LHCN-M2 (cell line): ENCODE measurements at regions not wholly inside any gene's neighbourhood (a gene's known extent, or its start where the extent isn't known, plus 50 kb on each side); places are given as distances from the start of the nearest gene placed in this dataset.
"Not testable (repeated sequence)": the region's sequence is repeated elsewhere in the genome, so short reads cannot be mapped to it uniquely, and the experiment has no call there.

Experiments used
- DNase-seq: peaks from one replicate; pipeline ENCODE4 v3.0.0-alpha.2; 2012; ENCODE audit warnings: low read depth

GRCh38 chr13:21261487-21262216 is 85.2 kb downstream of the MRPL57 start:
- not testable (repeated sequence) for DNase-seq

DNA sequence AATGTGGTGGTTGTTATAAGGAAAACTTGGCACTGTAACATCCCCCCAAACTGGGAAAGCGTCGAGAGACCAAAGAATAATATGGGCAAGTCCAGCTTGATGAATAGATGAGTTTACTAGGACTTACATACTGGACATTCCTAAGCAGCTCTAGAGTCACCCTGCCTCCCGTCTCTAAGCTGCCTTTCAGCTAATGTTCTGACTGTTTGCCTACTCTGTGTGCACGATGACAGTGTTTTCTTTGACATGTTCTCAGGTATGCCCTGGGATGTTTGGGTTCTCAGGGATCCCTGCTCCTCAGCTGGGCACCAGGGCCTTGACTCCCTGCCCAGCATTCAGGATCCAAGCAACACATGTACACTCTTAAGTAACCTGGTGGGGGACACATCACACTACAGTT is 87.5 kb downstream of the MRPL57 start:
- not testable (repeated sequence) for DNase-seq

- DNase-seq: not testable (repeated sequence)
Observed at GRCh38 chr13:21268485-21268884, 92.0 kb downstream of the MRPL57 start.

DNA sequence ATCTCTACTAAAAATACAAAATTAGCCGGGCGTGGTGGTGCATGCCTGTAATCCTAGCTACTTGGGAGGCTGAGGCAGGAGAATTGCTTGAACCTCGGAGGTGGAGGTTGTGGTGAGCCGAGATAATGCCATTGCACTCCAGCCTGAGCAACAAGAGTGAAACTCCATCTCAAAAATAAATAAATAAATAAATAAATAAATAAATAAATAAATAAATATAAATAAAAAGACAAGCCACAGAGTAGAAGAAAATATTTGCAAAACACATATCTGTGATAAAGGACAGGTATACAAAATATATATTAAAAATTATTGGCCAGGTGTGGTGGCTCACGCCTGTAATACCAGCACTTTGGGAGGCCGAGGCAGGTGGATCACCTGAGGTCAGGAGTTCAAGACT is 96.0 kb downstream of the MRPL57 start:
- DNase-seq: not testable (repeated sequence)

DNA sequence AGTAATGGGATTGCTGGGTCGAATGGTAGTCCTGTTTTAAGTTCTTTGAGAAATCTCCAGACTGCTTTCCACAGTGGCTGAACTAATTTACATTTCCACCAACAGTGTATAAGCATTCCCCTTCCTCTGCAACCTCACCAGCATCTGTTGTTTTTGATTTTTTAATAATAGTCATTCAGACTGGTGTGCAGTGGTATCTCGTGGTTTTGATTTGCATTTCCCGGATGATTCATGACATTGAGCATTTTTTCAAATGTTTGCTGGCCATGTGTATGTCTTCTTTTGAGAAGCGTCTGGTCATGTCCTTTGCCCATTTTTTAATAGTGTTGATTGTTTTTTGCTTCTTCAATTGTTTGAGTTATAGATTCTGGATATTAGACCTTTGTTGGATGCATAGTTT is 98.0 kb downstream of the MRPL57 start:
- DNase-seq: peak; percentile 20

DNA sequence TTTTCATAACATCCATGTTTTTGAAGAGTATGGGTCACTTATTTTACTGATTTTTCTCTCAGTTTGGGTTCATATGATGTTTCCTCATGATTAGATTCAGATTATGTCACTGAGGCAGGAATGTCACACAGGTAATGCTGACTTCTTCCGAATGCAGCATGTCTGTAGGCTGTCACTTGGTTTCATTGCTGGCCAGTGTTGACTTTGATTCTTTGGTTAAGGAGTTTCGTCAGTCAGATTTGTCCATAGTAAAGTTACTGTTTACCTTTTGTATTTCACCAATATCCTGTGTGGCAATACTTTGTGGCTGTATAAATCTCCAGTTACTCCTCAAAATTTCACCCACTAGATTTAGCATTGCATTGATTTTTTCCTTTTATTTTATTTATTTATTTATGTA is 105.6 kb downstream of the MRPL57 start:
- no peak for DNase-seq

DNA sequence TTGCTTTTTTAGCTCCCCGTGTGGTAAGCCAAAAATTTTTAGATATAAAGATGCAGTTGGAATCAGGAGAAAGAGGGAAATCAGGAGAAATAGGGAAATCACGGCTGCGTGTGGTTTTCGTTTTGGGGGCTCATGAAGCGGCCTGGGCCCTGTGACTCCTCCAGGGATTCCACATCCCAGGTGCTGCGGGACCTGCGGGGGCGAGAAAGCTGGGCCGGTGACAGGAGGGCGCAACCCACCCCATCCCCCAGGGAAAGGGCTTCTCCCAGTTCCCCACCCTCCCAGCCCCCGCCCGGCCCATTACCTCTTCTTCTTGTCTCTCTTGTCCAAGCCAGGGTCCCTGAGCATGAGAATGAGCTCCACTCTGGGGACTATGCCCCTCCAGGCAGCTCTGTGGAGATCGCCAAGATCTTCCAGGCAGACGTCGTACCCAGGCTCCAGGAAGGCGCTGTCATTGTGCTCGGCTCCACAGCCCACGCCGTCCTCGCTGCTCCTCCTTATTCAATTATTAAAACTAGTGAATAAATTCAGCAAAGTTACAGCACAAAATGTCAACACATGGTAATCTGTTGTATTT is 111.0 kb downstream of the MRPL57 start:
- no peak for DNase-seq

- DNase-seq: no peak
Observed at GRCh38 chr13:21289475-21289874, 113.0 kb downstream of the MRPL57 start.

DNA sequence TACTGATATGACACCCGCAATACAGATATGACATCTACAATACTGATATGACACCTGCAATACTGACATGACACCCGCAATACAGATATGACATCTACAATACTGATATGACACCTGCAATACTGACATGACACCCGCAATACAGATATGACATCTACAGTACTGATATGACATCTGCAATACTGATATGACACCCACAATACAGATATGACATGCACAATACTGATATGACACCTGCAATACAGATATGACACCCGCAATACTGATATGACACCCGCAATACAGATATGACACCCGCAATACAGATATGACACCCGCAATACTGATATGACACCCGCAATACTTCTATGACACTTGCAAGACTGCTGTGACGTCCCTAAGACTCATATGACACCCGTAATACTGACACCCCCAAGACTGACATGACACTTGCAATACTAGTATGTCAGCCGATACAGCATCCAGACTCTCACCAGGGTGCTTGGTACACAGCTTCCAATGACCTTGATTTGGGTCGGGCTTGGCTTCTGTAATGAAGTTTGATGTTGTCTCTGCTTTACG is 114.1 kb downstream of the MRPL57 start:
- not testable (repeated sequence) for DNase-seq

GRCh38 chr13:21291840-21292239 is 115.4 kb downstream of the MRPL57 start:
- no peak for DNase-seq

GRCh38 chr13:21296991-21297390 is 120.5 kb downstream of the MRPL57 start:
- peak; percentile 55 for DNase-seq

- peak; percentile 5 for DNase-seq
Observed at GRCh38 chr13:21297447-21297846, 121.0 kb downstream of the MRPL57 start.

DNA sequence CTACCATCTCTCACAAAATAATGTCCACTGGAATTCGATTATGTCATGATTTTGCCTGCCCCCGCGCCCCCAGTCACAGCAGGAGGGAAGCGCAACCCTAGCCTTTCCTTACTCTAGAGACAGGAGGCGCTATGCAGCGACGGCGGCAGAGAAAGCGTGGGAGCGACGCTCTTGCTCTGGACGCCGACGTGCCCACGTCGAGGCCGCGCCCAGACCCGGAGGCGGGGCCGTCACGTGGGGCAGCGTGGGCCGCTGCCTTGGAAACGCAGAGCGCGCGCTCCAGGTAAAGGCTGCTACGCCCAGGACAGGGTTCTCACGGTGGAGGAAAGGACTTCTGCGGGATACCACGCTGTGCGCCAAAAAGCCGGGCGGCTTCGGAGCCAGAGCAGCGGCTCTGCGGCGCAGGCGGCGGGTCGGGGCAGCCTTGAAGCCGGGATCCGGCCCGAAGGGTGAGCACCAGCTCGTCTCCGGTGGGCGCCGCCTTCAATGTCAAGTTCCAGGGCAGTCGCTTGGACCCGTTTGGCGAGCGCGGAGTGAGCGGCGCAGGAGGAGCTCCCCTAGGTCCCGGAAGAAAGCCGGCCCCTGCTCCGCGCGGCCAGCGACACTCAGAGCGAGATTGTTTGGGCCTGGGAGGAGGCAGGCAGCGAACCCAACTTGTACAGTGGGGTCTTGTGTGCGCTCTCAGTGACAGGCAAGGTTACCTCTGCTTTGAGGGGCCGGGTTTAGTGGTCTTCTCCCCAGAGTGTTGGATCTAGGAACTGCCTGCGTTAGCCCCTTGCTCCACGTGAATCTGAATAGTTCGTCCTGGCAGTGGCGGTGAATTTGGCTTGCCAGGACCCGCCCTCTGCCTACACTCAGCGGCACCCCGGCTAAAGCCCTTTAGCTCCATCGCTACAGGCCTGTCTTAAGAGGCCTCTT is 121.7 kb downstream of the MRPL57 start:
- DNase-seq: peak; percentile 86

DNA sequence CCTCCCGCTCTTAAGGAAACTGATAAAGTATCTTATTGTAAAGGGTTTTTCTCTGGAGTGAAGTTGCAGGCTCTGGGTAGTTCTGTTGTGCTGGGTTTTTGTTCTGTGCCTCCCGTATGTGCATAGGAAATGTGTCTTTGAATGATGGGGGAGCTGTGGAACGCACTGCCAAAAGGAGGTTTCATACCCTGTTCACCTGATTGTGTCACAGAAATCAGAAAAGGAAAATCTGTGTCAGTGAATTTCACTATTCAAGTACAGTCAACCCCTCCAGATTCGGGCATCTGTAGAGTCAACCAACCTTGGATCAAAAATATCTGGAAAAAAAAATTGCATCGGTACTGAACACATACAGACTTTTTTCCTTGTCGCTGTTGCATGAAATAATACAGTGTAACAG is 127.8 kb downstream of the MRPL57 start:
- DNase-seq: no peak

- DNase-seq: not testable (repeated sequence)
Observed at GRCh38 chr13:21306300-21307073, 130.0 kb downstream of the MRPL57 start.

GRCh38 chr13:21307158-21307557 is 130.7 kb downstream of the MRPL57 start:
- not testable (repeated sequence) for DNase-seq

DNA sequence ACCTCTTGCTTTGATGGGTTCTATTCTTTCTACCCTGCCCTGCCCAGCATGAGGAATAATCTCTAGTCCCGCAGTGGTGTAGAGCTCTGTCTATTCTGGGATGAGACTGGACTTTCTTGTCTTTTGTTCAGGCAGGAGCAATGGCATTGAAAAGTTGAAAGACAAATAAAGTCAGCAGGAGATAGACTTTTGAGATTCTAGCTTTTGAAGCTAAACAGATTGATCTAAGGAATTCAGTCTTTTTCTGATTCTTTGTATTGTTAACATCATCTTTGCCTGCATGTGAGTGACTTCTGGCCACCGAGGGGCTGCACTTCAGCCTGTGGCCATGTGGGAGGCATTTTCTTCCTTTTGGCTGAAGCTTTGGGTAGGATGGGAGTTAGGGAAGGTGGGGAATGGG is 132.4 kb downstream of the MRPL57 start:
- DNase-seq: no peak

GRCh38 chr13:21309542-21310172 is 133.2 kb downstream of the MRPL57 start:
- no peak for DNase-seq

DNA sequence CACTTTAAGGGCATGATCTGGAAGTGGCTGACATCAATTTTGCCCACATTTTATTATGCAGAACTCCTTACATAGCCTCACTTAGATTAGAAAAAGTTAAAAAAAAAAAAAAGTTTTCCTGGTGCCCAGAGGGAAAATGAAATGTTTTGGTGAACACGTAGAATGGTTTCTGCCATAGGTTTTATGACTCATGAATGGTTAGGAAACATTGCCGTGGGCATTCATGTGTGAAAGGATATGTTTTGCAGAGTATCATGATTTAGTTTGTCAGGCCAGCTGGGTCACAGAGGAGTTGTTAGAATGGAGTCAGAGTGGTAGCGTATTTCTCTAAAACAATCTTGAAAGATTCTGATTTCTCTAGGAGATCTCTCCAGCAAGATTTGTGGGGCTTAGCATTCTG is 133.8 kb downstream of the MRPL57 start:
- DNase-seq: no peak

DNA sequence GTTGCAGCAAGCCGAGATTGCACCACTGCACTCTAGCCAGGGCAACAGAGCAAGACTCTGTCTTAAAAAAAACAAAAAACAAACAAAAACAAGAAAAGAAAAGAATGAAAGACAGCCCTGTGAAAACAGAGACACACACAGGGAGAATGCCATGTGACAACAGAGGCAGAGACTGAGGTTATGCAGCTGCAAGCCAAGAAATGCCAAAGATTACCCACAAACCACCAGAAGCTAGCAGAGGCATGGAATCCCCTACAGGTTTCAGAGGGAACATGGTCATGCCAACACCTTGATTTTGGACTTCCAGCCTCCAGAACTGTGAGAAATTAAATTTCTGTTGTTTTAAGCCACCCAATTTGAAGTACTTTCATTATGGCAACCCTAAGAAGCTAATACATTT is 138.5 kb downstream of the MRPL57 start:
- not testable (repeated sequence) for DNase-seq

DNA sequence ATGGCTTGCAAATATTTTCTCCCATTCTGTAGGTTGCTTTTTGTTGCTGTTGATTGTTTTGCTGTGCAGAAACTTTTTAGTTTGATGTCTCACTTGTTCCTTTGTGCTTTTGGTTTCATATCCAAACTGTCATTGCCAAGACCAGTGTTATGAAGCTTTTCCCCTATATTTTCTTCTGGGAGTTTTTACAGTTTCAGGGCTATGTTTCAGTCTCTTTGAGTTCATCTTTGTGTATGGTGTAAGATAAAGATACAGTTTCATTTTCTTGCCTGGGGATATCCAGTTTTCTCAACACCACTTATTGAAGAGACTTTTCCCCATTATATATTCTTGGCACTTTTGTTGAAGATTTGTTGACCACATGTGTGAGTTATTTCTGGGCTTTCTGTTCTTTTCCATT is 139.9 kb downstream of the MRPL57 start:
- DNase-seq: no peak
